GM23248 (cell line): ENCODE measurements at regions not wholly inside any gene's neighbourhood (a gene's known extent, or its start where the extent isn't known, plus 50 kb on each side); places are given as distances from the start of the nearest gene placed in this dataset.

Experiments
- EZH2 ChIP-seq: fragments of 200-600 bp; sonication (generic); IDR thresholded peaks from 2 replicates; pipeline ENCODE4 v1.6.1; 2018; ENCODE audit warnings: antibody characterized with exemption, mild to moderate bottlenecking; ENCODE audit not compliant: insufficient read depth, poor library complexity, severe bottlenecking
- EZH2phosphoT487 ChIP-seq: fragments of 200-600 bp; sonication (generic); IDR thresholded peaks from 2 replicates; pipeline ENCODE4 v1.6.1; 2018; ENCODE audit warnings: antibody characterized with exemption, moderate library complexity, mild to moderate bottlenecking, low read depth; ENCODE audit not compliant: insufficient read depth

- TF ChIP-seq EZH2phosphoT487 (no peak), EZH2 (no peak)
These were observed 132.9 kb upstream of the LPP start for GRCh38 chr3:188021041-188021440.
